NT2/D1 (cell line): ENCODE measurements at regions not wholly inside any gene's neighbourhood (a gene's known extent, or its start where the extent isn't known, plus 50 kb on each side); places are given as distances from the start of the nearest gene placed in this dataset.

Experiments
- SUZ12 ChIP-seq: IDR thresholded peaks from 2 replicates; pipeline ENCODE4 v1.6.1; 2011; ENCODE audit not compliant: insufficient read length, insufficient read depth; ENCODE audit errors: extremely low read depth
- YY1 ChIP-seq: IDR thresholded peaks from 2 replicates; pipeline ENCODE4 v1.6.1; 2011; ENCODE audit not compliant: insufficient read length, insufficient read depth
- ZNF274 ChIP-seq: IDR thresholded peaks from 2 replicates; pipeline ENCODE4 v1.6.1; 2011; ENCODE audit warnings: mild to moderate bottlenecking, low read depth, low read length

- TF ChIP-seq ZNF274 (no peak), YY1 (no peak), SUZ12 (no peak)
Observed at GRCh38 chr10:53547364-53547763, 774.8 kb upstream of the MBL2 start.
